CD4-positive, alpha-beta T cell treated with Interleukin-15 for 1 hour (primary cell): ENCODE measurements at regions not wholly inside any gene's neighbourhood (a gene's known extent, or its start where the extent isn't known, plus 50 kb on each side); places are given as distances from the start of the nearest gene placed in this dataset.

Experiments used
- DNase-seq: peaks from one replicate; pipeline ENCODE4 v3.0.0-alpha.2; 2020

DNA sequence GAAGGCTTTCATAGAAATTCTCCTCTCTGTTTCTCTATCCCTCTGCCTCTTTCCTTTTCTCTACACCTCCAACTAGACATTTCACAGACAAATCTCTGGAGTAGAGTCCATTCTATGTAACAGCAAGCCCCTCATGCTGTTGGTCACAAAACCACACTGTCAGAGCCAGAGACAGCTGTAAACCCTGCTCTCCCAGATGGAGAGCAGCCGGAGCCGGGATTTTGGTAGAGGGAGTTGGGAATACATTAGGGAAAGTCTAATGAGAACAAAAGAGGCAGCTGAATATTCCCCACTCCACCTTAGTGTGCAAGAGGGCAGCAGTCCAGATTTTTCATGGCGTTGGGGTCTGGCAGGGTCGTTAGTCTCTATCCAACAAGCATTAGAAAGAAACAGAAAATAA, 68.3 kb upstream of the EDN1 start:
- no peak for DNase-seq

DNA sequence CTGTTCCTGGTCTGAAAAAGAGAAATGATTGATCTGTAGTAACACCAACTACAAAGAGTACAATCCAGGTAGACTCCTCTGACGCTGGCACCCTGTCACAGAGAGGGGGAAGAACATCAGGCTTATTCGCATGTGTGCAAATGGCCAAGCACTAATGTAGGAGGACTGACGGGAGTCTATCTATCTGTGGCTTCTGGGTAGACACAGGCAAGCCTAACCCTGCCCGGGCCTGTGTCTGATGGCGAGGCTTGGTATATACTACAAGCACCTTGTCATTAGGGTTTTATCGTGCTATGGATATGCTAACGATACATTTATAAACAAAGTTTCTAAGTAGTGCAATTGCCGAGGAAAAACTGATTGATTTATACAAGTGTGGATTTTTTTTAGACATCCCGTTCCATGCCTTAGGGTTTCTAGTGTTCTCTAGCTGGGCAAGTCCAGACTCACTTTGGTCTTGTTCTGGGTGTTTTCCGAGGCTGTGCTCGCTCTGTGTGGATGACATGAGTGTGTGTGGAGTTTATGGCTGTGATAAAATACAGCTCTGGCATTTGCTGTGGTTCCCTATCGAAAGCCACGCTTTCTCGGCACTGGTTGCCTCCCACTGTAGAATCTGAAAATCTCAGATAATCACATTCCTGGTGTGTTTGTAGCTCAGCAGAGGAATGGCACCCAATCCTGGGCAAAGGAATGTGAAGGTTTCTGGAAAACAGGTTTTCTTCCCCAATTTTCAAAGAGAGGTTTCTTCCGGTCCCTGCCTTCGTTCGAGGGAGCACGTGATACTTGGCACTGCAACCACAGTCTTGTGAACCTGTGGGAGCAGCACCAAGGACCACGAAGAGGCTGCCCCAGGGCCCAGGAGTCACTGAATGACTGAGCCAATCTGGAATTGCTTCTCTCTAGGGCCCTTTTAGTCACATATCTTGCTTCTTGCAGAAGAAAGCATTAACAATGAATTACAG, 67.5 kb upstream of the EDN1 start:
- no peak for DNase-seq

GRCh38 chr6:12223383-12223782, 66.8 kb upstream of the EDN1 start:
- no peak for DNase-seq

- no peak for DNase-seq
Measured at GRCh38 chr6:12224251-12224650, 65.9 kb upstream of the EDN1 start.

DNA sequence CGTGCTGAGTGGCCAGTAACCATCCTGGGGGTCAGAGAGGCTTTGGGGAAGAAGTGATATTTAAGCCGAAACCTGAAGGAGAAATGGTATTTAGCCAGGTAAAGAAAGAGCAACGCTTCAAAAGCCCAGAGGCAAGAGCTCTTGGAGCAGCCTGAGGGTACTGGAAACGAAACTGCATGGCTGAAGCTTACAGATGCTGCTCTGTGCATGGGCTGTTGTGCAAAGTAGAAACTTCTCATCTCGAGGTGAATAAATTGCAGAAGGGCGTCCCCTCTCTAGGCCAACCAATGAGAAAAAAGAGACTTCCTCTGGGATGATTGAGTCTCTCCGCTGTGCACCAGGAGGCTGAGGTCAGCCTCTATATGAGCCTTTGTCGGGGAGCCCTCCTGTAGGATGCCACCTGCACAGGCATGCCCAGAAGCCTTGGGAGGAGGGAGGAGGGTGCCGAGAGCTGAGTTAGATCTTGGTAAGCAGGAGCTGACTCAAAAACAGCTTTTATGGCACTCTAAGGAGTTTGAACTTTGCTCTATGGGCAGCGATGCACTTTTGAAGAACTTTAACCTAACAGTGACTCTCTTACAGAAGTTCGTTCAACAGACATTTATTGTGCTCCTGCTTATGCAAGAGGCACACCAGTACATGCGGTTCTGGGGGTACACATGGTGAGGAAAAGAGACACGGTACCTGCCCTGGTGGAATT, 61.6 kb upstream of the EDN1 start:
- DNase-seq, result no peak

GRCh38 chr6:12229332-12229731, 60.8 kb upstream of the EDN1 start:
- no peak for DNase-seq

GRCh38 chr6:12230523-12230922, 59.6 kb upstream of the EDN1 start:
- DNase-seq, result no peak

- DNase-seq, result no peak
Measured at GRCh38 chr6:12232339-12232738, 57.8 kb upstream of the EDN1 start.

- DNase-seq, result no peak
Measured at GRCh38 chr6:12232821-12233220, 57.3 kb upstream of the EDN1 start.

DNA sequence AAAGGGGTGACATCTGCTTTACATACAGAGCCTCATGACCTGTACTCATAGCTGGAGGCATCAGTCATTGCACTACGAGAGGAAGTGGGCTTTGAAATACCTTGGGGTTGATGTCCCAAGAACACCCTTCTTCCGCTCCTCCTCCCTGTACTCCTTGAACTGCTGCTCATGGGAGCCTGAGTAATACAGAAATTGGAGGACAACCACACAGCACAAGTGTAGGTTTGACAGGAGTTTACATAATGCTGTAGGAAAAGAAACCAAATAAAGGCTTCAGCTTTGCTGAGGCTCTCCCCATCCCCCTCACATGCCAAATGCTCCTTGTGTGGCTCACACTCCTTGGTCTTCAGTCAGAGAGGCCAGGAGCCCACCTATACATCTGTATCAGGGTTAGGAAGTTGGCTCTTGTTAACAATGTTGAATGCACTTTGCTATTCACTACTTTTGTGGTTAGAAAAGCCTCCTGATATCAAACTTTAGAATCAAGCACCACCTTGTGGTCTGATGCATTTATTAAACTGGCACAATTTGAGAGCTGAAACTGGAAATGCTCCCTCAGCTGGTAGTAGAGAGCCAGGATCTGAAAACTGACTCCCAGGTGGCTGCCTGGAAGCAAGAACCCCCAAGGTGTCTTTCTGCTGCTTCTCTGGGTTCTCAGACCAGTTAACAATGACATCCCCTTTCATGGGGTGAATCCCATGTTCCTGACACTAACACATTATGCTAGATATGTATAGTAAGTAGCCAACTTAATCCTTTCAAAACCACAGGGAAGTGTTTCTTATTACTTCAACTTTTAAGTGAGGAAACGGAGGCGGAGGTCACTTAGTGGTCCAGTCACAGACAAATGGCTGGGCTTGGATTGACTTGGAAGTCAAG, 56.2 kb upstream of the EDN1 start:
- peak; percentile 50 for DNase-seq

GRCh38 chr6:12235341-12235740, 54.8 kb upstream of the EDN1 start:
- no peak for DNase-seq

DNA sequence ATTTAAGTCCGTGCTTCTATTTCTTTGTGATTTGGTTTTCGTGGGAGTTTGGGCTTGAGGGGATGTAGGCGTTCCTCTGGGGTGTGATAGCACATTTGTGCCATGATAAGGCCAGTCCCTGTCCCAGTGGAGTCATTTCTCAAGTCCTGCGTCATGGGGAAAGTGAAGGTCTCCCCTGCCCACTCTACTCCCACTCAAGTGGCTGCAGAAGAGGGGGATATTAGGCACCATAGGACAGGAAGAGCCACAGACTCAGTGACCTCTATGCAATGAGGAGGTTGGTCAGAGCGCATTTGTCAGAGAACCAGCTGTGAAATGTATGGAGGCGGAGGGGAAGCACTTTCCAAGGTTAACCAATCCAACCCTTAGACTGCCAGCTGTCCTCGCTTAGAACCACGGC, 51.9 kb upstream of the EDN1 start:
- no peak for DNase-seq
